NCI-H2227 (cell line): ENCODE measurements at regions not wholly inside any gene's neighbourhood (a gene's known extent, or its start where the extent isn't known, plus 50 kb on each side); places are given as distances from the start of the nearest gene placed in this dataset.

Source experiments
- DNase-seq: peaks from one replicate; lab custom pipeline; 2025; ENCODE audit not compliant: unreplicated experiment; lab: John Stamatoyannopoulos, UW

DNA sequence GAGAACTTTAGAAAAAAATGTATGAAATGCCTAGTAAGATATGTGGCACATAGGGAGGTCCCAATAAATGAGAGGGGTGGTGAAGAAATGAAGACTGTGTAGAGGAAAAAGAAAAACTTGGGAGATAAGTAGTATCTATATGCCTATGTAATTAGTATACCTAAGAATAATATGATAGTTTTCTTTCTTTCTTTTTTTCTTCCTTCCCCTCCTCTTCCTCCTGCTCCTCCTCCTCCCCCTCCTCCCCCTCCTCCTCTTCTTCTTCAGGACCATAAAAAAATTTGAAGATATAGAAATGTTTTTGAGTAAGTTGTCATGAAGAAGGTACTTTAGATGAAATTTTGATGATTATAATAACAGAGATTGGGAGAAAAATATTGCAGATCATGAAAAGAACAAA lies 857.4 kb downstream of the MAT2B start:
- no peak for DNase-seq

DNA sequence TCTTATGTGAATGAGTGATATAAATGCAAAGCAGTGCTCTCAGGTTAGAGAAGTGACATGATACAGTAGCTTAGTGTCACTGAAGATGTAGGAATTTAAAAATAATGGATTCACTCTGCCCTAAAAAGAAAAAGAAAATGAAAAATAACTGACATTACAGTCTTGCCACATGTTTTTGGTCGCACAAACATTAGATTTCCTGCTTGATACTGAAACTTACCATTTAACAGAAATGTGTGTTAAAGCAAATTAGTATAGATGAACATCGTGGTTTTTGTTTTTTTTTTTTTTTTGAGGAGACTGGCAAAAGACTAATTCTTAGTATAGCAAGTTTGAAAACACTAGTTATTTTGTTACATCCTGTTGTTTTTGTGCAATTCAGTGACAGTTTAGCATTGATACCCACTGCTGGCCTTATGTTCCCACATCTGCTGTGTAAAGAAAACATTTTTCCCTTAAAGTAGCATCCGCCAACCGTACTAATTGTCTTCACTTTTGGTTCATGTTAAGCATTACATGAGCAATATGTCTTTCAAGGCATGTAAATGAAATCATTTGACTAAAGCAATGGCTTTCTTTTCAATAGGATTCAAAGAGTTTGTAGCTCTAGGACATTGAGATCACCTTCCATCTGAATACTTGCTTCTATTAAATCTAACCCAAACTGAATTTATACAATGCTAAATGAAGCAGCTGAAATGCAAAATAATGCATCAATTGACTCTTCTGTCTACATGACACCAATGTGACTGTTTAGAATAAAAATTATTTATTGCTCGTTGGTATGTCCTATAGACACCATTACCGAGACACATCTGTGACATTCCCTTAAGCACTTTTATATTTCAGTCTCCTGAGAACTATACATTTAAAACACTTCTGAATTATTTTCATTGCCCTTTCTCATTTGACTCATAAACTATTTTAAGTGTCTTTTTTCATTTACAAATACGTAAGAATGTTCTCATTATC lies 859.1 kb downstream of the MAT2B start:
- DNase-seq = no peak

DNA sequence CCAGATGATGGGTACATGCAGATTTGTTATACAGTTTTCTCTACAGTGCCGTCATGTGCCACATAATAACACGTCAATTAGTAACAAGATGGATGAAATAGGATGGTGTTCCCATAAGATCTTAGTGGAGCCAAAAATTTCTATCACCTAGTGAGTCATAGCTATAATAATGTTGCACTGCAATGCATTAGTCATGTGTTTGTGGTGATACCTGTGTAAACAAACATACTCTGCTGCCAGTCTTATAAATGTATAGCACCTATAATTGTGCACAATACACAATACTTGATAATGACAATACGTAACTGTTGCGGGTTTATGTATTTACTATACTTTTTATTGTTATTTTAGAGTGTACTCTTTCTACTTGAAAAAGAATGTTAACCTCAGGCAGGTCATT lies 865.4 kb downstream of the MAT2B start:
- DNase-seq = no peak

DNA sequence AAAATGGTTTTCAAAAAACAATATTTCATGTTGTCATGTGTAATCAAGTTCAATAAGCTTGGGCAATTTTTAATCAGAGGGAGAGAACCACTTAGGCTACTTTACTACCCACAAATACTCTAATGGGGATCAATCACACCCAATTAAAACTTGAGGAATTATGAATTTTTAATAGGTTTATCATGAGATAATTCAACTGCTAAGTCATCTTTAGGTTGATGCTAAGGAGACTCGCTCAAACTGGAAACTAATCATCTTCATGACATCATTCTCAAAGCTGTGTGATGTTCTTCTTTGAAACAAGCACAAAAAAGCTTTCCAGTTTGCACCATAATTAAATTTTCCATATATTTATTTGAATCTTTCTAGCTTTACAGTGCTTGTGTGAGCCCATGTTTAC lies 867.5 kb downstream of the MAT2B start:
- no peak for DNase-seq

DNA sequence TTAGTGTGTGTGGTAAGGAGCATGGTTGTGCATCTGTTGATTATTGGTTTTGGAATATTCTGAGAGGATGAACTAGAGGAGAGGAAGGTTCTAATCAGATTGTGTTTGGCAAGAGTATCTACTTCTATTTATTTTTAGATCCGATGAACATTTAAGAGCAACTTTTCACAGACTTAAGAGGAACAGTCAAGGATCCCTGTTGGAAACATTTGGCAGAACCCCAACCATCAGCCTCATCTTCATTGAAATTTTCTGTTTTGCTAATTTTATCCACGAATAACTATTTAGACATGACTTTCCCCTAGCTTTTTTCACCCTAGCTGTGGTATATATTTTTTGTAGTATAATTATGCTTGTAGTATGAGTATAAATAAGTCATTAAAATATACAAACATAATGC lies 868.5 kb downstream of the MAT2B start:
- DNase-seq = no peak

DNA sequence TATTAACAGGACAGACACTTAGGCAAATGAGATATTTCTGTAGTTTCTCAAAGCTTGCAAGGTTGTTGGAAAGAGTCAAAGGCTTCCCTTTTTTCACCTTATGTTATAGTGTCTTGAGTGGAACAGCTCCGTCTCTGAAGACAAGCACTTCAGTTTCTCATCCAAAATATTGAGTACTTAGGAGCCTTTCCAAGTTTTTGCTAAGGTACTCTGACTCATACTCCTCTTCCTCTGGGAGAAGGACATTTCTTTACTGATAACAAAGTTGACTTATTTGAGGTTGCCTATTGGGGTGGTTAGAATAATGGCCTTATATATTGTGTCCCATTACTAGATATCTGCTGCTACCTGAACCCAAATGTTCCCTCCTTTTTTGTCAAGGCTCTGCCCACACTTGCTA lies 869.6 kb downstream of the MAT2B start:
- DNase-seq = no peak

DNA sequence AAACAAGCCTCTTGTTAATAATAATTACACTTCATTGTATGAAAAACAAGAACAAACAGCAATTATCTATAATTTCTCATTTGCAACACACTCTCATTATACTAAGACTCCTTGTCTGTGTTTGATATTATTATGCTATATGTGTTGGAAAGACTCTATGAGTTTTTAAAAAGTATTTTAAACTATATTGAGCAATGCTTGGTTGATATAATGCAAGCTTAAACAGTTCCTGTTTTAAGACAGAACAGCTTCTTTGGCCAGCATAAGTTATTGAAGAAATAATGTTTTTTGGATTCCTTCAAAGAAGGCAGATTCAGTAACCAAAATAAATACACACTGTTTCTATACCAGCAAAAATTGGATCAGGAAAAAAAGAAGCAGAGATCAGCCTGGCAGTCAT lies 871.4 kb downstream of the MAT2B start:
- DNase-seq = no peak

DNA sequence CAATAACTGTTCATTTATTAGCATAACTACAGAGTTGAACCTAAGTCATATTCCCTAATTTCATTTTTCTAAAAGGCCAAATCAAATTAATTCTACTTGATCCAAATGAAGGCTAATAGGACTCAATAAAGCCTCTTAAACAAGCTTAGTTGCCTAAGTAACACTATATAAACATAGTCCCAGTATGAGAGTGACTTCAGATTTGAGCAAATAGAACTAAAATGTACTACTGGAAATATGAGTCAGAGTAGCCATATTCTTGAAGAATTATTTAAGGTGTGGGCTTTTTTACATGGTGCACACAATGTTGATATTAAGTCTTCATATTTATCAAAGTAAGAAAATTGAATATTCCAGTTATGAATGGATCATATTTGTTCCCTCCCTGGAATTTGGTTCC lies 872.3 kb downstream of the MAT2B start:
- no peak for DNase-seq

DNA sequence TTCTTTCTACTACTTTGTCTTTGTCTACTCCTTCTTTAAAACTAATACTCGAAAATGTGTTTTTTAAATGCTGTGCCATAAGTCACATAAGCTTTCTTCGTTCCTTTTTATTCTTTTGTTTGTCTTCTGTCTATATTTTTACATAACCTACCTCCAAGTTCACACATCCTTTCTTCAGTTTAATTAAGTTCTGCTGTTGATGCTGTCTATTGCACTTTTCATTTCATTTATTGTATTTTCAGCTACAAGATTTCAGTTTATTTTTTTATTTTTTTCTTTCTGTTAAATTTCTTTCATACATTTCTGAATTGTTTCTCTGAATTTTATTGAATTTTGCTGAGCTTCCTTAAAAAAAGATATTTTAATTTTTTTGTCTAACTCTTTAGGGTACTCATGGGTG lies 878.2 kb downstream of the MAT2B start:
- no peak for DNase-seq

DNA sequence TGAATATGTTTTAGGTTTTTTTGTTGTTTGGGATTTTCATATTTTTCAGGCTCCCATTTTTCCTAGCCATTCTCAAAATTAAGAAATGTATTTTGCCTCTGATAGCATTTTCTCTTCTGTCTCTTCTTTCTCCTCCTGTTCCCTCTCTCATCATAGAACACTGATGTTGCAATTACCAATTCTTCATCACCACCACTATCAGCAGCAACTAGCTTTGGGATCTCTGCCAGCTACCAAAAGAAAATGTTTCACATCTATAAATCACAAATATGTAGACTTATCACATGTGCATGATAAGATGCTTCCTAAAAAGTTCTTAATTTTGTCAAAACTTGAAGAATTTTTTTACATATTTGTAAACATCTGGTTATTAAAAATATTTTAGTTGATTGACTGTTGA lies 887.1 kb downstream of the MAT2B start:
- DNase-seq = no peak

DNA sequence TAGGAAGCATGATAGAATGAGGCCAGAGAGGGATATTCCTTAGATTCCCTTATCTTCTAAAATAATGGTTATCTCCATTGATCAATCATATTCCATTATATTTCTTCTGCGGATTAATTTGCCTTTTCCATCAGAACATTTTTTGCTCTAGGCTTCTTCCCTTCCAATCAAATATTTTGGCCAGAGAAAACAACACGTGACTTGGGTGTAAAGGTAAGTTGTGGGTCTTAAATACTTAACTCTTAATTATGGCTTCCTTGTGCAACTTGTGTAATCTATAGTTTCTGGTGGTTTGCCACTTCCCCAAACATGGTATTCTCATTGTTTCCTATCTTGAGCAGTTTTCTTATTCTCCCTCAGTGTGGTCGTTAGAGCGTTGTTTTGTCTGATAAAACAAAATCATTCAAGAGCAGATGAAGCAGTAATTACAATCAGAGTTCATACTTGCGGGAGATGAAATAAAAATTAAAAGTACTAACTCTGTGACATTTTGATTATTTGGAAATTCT lies 889.3 kb downstream of the MAT2B start:
- DNase-seq = no peak

DNA sequence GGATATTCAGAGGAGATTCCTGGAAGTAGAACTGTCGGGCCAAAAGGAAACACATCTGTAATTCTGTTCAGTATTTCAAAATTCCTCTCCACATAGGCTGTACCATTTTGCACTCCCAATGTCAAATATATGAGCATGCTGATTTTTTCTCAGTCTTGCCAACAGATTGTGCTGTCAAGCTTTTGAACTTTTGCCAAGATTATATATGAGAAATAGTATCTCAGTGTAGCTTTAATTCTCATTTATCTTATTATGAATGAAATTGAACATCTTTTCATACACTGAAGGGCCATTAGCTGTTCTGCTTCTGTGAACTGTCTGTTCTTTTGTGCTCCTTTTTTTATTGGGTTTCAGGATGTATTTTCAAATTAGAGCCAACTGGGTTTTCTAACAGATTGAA lies 907.1 kb downstream of the MAT2B start:
- no peak for DNase-seq

DNA sequence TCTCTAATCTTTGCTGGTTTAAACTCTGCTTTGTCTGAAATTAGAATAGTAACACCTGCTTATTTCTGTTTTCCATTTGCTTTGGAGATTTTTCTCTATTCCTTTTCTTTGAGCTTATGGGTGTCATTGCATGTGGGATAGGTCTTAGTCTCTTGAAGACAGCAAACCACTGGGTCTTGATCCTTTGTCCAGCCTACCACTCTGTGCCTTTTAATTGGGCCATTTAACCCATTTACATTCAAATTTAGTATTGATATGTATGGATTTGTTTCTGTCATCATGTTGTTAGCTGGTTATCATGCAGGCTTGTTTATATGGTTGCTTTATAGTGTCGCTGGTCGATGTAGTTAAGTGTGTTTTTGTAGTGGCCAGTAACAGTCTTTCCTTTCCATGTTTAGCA lies 914.7 kb downstream of the MAT2B start:
- no peak for DNase-seq

DNA sequence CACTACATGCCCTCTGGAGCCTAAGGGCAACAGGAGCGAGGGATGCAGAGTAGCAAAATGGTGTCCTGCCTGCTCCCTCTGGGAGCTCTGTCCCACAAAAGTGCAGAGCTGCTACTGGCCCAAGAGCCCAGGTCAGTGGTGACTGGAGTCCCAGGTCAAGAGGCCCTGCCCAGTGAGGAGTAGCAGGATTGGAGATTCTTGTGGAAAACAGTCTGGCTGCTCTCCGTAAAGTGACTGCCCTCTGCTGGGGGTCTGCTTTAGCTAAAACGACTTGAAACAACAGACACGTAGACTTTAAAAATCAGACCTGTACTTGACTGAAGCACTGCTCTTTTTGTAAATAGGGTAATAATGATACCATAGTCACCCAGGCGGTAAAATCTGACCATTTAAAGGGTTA lies 917.0 kb downstream of the MAT2B start:
- no peak for DNase-seq

DNA sequence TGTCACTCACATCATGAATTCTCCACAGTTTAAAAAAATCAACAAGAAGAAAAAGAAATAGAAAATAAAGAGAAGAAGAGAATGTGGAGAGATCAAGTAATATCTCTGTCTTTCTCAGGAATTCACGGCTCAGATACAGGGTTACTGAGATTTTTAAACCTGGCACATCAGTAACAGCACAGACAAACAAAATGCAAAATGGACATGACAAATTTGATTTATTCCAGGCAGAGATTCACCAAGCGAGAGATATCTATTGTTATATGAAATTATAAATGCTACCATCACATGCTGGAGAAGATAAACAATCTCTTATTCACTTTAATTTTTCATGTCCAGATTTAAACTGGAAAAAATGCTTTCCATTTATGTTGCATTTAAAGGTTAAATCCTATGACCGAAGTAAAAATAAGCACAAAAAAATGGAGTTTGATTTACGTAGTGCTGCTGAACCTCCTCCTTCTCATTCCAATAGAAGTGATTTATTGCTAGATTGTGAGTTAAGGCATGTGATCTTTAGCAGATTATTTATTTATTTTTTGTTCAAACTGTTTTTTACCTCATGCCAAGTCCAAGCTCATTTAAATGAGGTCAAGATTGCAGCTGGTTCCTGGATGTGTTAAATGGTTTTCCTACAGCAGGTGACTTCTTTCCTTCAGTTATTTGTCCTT lies 926.4 kb downstream of the MAT2B start:
- no peak for DNase-seq

DNA sequence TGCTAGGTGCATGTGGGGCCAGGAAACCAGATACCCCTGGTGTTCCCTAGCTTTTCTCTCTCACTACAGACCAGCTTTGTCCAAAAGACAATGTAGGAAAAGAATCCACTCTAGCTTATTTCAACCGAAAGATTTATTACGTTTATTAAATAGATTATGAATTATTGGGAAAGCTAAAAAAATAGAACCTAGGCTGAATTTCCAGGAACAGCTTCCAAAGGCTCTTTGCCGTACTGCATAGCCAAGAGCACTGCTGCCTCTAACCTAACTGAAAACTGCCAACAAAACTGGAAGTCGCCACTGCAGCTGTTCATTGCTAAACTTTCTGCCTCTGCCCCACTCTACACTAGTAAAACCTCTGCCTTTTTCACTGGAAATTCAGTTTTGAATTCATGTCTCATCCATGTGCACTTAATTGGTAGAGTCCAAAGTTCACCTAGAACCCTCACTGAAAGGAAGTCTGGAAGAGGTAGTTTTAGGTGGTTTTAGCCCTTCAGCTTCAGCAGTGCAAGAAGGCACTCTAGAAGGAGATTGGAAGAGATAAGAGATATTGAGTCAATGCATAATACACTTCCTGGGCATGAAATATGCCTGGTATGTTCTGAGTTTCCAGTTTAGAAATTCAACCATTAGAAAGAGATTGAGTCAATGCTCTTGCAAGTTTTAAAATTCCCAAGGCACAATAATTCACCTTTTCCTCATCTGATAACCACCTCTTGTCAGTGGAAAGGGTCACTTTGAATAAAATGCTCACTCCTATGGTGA lies 927.9 kb downstream of the MAT2B start:
- DNase-seq = no peak

DNA sequence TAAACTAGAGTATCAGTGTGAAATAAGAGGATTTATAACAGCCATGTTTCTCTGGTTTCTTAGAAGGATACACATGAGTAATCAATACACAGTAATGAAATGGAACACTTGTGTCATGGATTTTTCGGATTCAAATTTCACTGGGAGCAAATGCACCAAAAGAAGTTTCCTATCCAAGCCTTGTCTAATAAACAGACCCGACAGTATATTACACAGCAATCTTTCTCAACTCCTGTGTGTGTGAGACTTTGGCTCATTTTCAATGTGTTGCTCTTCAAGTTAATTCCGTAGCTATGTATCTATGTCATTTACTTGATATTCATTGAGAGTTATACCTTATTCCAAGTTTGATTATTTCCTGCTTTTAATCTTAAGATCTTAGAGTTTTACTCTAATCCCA lies 930.2 kb downstream of the MAT2B start:
- DNase-seq = no peak

DNA sequence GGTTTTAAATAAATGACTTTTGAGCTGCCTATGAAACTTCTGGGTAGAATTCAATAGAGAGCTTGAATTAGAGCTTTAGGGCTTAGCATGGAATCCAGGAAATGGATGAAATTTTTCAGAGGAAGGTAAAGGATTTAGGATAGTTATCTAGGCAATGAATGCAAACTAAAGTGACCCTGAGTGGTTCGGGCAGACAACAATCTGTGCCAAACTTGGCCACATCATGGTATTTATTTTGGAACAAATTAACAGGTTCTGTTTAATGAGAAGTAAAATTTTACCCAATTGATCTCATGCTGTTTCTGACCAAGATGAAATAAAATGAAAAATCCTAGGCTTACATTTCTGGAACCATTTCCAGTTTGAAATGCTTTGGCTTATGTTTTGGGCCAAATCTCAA lies 934.4 kb downstream of the MAT2B start:
- DNase-seq = no peak

DNA sequence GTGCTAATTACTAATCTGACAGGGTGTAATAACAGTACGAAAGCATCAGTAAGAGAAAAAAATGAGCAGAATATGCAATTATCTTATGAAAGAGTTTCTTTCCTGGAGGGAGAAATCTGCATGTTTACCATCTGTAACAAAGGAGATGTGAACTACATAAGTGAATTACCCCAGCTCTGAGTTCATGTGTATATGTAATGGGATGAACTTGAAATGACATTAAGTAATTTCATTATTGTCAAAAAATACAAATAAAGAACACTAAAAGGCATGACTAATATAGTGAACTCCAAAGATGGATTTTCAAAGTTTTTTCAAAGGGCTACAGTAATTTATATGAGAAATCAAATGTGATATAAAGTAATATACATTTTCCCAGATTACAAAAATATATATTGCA lies 944.0 kb downstream of the MAT2B start:
- no peak for DNase-seq

DNA sequence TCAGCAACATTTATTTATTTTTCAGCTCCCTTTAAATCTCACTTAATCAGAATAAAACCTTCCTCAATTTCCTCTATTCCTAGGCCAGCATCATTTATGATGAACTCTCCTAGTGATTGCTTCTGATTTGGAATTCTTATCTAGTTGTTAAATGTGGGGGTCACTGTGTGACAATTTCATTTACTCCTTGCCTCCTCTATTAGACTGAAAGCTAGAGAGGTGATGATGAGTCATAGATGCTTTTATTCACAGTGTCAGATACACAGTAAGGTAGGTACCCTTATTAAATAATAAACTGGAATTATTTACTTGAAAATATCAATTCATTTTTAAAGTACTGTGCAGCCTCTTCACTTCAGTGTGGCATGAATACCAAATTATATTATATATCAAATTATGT lies 960.6 kb downstream of the MAT2B start:
- DNase-seq = no peak

DNA sequence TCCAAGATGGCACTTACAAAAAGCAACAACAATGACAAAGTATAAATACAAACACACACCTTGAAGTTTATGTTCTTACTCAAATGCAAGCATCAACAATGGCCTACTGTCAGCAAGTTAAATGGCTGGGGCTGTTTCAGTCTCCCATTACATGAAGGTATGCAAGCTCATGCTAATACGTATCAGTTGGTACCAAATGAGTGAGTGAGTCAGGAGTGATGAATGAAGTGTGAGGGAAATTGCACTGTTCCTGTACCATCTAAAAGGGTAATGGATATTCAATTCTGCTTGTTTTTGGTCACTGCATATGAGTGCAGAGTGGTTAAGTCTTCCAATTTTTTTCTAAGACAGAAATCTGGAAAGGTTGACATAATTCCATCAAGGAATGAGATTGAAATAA lies 964.9 kb downstream of the MAT2B start:
- no peak for DNase-seq

DNA sequence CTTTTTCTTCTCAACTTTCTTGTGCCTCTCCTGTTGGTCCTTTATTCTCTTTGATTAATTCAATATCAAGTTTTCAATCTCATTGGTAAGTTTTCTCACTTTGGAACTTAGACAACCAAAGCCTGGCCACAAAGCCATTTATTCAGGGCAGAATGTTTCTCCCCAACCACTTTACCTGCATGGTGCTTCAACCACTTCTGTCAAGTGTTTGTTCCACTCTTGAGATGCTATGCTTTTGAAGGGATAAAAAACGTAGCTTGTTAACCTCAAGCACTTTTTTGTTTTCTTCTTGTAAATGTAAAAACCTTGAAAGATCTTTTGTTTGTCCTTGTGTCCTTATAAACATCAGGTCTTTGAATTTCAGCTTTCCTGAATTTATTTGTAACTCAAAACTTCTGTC lies 966.7 kb downstream of the MAT2B start:
- DNase-seq = no peak
